Progenitor cell of endocrine pancreas (in vitro differentiated cells): ENCODE measurements at regions not wholly inside any gene's neighbourhood (a gene's known extent, or its start where the extent isn't known, plus 50 kb on each side); places are given as distances from the start of the nearest gene placed in this dataset.

Source experiments
- DNase-seq: peaks from one replicate; pipeline ENCODE4 v3.0.0; 2021; ENCODE audit warnings: low spot score; ENCODE audit not compliant: unreplicated experiment
- H3K27ac Mint-ChIP-seq: 2 replicates; pipeline ENCODE4 v1.8.0; 2021; ENCODE audit warnings: mild to moderate bottlenecking, moderate library complexity, mixed read lengths
- H3K27me3 Mint-ChIP-seq: 2 replicates; pipeline ENCODE4 v1.8.0; 2021; ENCODE audit warnings: mixed read lengths
- H3K36me3 Mint-ChIP-seq: 2 replicates; pipeline ENCODE4 v1.8.0; 2022; ENCODE audit warnings: mixed read lengths; ENCODE audit not compliant: insufficient read depth
- H3K4me1 Mint-ChIP-seq: 2 replicates; pipeline ENCODE4 v1.8.0; 2021; ENCODE audit warnings: low read depth, mixed read lengths
- H3K4me3 Mint-ChIP-seq: 2 replicates; pipeline ENCODE4 v1.8.0; 2021; ENCODE audit warnings: low read depth, mild to moderate bottlenecking, moderate library complexity, mixed read lengths
- H3K9me3 Mint-ChIP-seq: 2 replicates; pipeline ENCODE4 v1.8.0; 2021; ENCODE audit warnings: low read depth, mixed read lengths
- CTCF ChIP-seq: fragments of 200-600 bp; sonication (generic); IDR thresholded peaks from one replicate; pipeline ENCODE4 v1.5.0; 2021; ENCODE audit warnings: antibody characterized with exemption, mild to moderate bottlenecking; ENCODE audit not compliant: unreplicated experiment

GRCh38 chr19:31014668-31015067 is 334.6 kb downstream of the TSHZ3 start:
- H3K27ac Mint-ChIP-seq, result no peak overlapping the region
- TF ChIP-seq CTCF, result no peak
- no peak overlapping the region for H3K4me3 Mint-ChIP-seq
- DNase-seq, result no peak
- no peaks in the 10 kb centered on the region for H3K9me3 Mint-ChIP-seq
- peaks cover 13% of the 10 kb centered on the region for H3K27me3 Mint-ChIP-seq
- no peaks in the 10 kb centered on the region for H3K4me1 Mint-ChIP-seq
- H3K36me3 Mint-ChIP-seq, result no peaks in the 10 kb centered on the region

GRCh38 chr19:31013384-31014020 is 335.7 kb downstream of the TSHZ3 start:
- H3K27ac Mint-ChIP-seq, result no peak overlapping the region
- H3K9me3 Mint-ChIP-seq, result no peaks in the 10 kb centered on the region
- H3K36me3 Mint-ChIP-seq, result no peaks in the 10 kb centered on the region
- no peak for TF ChIP-seq CTCF
- H3K27me3 Mint-ChIP-seq, result peaks cover 13% of the 10 kb centered on the region
- no peak overlapping the region for H3K4me3 Mint-ChIP-seq
- no peaks in the 10 kb centered on the region for H3K4me1 Mint-ChIP-seq
- no peak for DNase-seq

- Mint-ChIP-seq H3K27me3 (peaks cover 2% of the 10 kb centered on the region), H3K36me3 (no peaks in the 10 kb centered on the region), H3K27ac (no peak overlapping the region), H3K9me3 (no peaks in the 10 kb centered on the region), H3K4me3 (no peak overlapping the region), H3K4me1 (no peaks in the 10 kb centered on the region)
- DNase-seq, result no peak
- no peak for TF ChIP-seq CTCF
Observed at GRCh38 chr19:31002518-31003244, 346.6 kb downstream of the TSHZ3 start.

- H3K36me3 Mint-ChIP-seq, result no peaks in the 10 kb centered on the region
- TF ChIP-seq CTCF, result no peak
Observed at GRCh38 chr19:31001991-31002390, 347.2 kb downstream of the TSHZ3 start.

GRCh38 chr19:31000913-31001312 is 348.3 kb downstream of the TSHZ3 start:
- TF ChIP-seq CTCF, result no peak
- Mint-ChIP-seq H3K27ac (peak overlapping the region; percentile 42), H3K4me3 (no peak overlapping the region), H3K9me3 (no peaks in the 10 kb centered on the region), H3K27me3 (peaks cover 2% of the 10 kb centered on the region), H3K4me1 (no peaks in the 10 kb centered on the region), H3K36me3 (no peaks in the 10 kb centered on the region)
- no peak for DNase-seq

More at GRCh38 chr19:31001991-31002390, 347.2 kb downstream of the TSHZ3 start:
- no peak overlapping the region for H3K27ac Mint-ChIP-seq
- H3K4me3 Mint-ChIP-seq, result no peak overlapping the region
- no peaks in the 10 kb centered on the region for H3K9me3 Mint-ChIP-seq
- peaks cover 2% of the 10 kb centered on the region for H3K27me3 Mint-ChIP-seq
- no peaks in the 10 kb centered on the region for H3K4me1 Mint-ChIP-seq
- no peak for DNase-seq
